Spleen (tissue), 11 donors: ENCODE measurements at regions not wholly inside any gene's neighbourhood (a gene's known extent, or its start where the extent isn't known, plus 50 kb on each side); places are given as distances from the start of the nearest gene placed in this dataset.

Experiments
- DNase-seq: peaks from one replicate; pipeline ENCODE4 v3.0.0-alpha.2; 2020
- H3K27ac ChIP-seq, 8 donors: fragments of 200-600 bp; sonication (generic) in 7 of 8; 1 replicate in 4 of 8; 2 replicates in 4 of 8; pipeline versions ENCODE4 v1.5.0 to v1.8.0; 2016 to 2021; ENCODE audit warnings: inconsistent platforms in 4 of 8, mild to moderate bottlenecking in 4 of 8, moderate library complexity in 1 of 8
- H3K27me3 ChIP-seq, 7 donors: fragments of 200-600 bp; sonication (generic) in 6 of 7; replicated peaks in 1 of 7; 1 replicate in 4 of 7; 2 replicates in 3 of 7; pipeline versions ENCODE4 v1.5.0 to v1.8.0; 2016 to 2021; ENCODE audit warnings: inconsistent platforms in 3 of 7, mild to moderate bottlenecking in 1 of 7
- H3K36me3 ChIP-seq, 6 donors: fragments of 200-600 bp; sonication (generic) in 5 of 6; 1 replicate in 4 of 6; 2 replicates in 2 of 6; pipeline versions ENCODE4 v1.5.0 to v1.8.0; 2016 to 2021; ENCODE audit warnings: inconsistent platforms in 2 of 6
- H3K4me1 ChIP-seq, 6 donors: fragments of 200-600 bp; sonication (generic) in 5 of 6; 1 replicate in 3 of 6; 2 replicates in 3 of 6; pipeline versions ENCODE4 v1.5.0 to v1.8.0; 2016 to 2021; ENCODE audit warnings: inconsistent platforms in 3 of 6
- H3K4me3 ChIP-seq, 8 donors: fragments of 200-600 bp; sonication (generic) in 7 of 8; 1 replicate in 4 of 8; 2 replicates in 4 of 8; pipeline versions ENCODE4 v1.5.0 to v1.8.0; 2016 to 2021; ENCODE audit warnings: inconsistent platforms in 4 of 8, mild to moderate bottlenecking in 4 of 8, moderate library complexity in 2 of 8
- H3K9me3 ChIP-seq, 8 donors: fragments of 200-600 bp; sonication (generic) in 7 of 8; 1 replicate in 4 of 8; 2 replicates in 4 of 8; pipeline versions ENCODE4 v1.5.0 to v1.8.0; 2016 to 2021; ENCODE audit warnings: inconsistent platforms in 4 of 8
- CTCF ChIP-seq, 11 experiments: fragments of 200-600 bp in 7 of 11; fragments of 450-650 bp in 4 of 11; sonication (generic) in 4 of 11; IDR thresholded peaks in 8 of 11; conservative IDR thresholded peaks in 3 of 11; 1 replicate in 7 of 11; 2 replicates in 4 of 11; pipeline versions ENCODE4 v1.4.0 to v1.8.0; 2016 to 2021; ENCODE audit warnings: antibody characterized with exemption in 11 of 11, inconsistent platforms in 4 of 11, mild to moderate bottlenecking in 1 of 11
- POLR2A ChIP-seq, 3 donors: fragments of 450-650 bp; IDR thresholded peaks; one replicate each; pipeline ENCODE4 v1.5.1; 2017; ENCODE audit warnings: antibody characterized with exemption in 3 of 3, mild to moderate bottlenecking in 1 of 3
- POLR2AphosphoS5 ChIP-seq, 3 donors: sonication (generic); formaldehyde crosslinking; IDR thresholded peaks; one replicate each; pipeline ENCODE4 v1.5.1; 2017; ENCODE audit warnings: antibody characterized with exemption in 3 of 3
- WGBS, 5 donors: extraction: QIAGEN DNeasy Blood & Tissue Kit in 3 of 5; methylation state at CpG; one replicate each; pipeline versions ENCODE4 v1.1.5 to v1.1.7; 2013 to 2018; 5-methylcytosine and 5-hydroxymethylcytosine counted together
- intact Hi-C: fragments of 100-400 bp; cut with DNase I; formaldehyde crosslinking; loops from one replicate; pipeline ENCODE4 v1.15.0; 2023; ENCODE audit warnings: low total_unique reads
- donor health status: healthy with polysubstance abuse.
- donor health status: DM: no; HTN: no; CAD: no; lungs with moderate emphysema.
- donor health status: DM: no; HTN: no; CAD: no.
- donor health status: Bipolar disorder and iron deficiency.
- donor health status: healthy.
- donor health status: DM: no; HTN: no; CAD: no.
- donor health status: DM: yes; HTN: yes; CAD: no.

DNA sequence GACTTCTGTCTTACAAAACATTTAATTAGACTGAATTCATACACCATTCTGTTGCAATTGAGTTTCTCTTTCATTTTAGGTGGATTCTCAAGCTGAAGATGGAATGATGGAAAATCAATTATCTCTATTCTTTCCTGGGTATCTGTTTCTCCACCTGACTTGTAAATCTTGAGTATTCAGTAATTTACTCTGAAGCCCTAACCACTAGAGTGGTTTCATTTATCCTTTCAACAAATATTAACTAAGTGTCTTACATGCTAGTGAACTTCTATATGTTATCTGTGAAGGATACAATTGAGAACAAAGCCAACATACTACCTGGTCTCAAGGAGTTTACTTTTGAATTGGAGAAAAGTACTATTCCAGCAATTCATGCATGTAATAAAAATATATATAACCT, 94.1 kb upstream of the ZNF804A start:
- DNase-seq, result no peak
- no peak for TF ChIP-seq POLR2AphosphoS5 (IDR thresholded peaks at IDR 0.05)
- no peak for TF ChIP-seq POLR2A (IDR thresholded peaks at IDR 0.05)
- no peak for TF ChIP-seq CTCF (IDR thresholded peaks at IDR 0.05 in 8 of 11, conservative IDR thresholded peaks at IDR 0.05 in 3 of 11)
- H3K9me3 ChIP-seq, result no peaks in the 10 kb centered on the region
- no peaks in the 10 kb centered on the region for H3K4me1 ChIP-seq
- no peak overlapping the region for H3K4me3 ChIP-seq
- no peak overlapping the region for H3K27ac ChIP-seq
- H3K36me3 ChIP-seq, result no peaks in the 10 kb centered on the region
- no peaks in the 10 kb centered on the region for H3K27me3 ChIP-seq
- intact Hi-C loops, result no loop called here

DNA sequence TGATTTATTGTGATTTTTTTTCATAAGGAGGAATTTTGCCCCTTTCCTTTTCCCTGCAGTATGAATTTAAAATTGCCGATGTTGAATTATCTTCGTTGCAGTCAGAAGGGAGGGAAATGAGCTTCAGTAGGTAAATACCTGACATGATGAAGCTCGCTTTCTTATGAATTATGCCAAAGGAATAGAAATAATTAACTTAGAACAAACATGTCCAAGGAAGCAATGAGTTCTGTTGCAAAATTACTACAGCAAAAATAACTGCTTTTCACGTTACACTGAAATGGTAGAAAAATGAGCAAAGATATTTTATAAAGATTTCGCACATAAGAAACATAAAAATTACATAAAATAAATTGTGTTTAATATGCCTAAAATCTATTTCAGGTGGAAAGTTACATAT, 91.1 kb upstream of the ZNF804A start:
- H3K4me1 ChIP-seq, result no peaks in the 10 kb centered on the region
- intact Hi-C loops, result no loop called here
- no peaks in the 10 kb centered on the region for H3K27me3 ChIP-seq
- H3K36me3 ChIP-seq, result no peaks in the 10 kb centered on the region
- WGBS, 5 donors, result 87 to 94% (median 89%) methylated on average over 5 of the region's 5 CpGs
- peaks cover 0 to 5% (median 0%) of the 10 kb centered on the region in 8 donors for H3K9me3 ChIP-seq
- TF ChIP-seq POLR2A (IDR thresholded peaks at IDR 0.05), result no peak
- H3K4me3 ChIP-seq, result no peak overlapping the region
- DNase-seq, result no peak
- no peak overlapping the region for H3K27ac ChIP-seq

GRCh38 chr2:184517402-184517801, 80.9 kb upstream of the ZNF804A start:
- DNase-seq, result no peak
- Histone ChIP-seq H3K36me3 (no peaks in the 10 kb centered on the region), H3K4me3 (no peak overlapping the region), H3K9me3 (peaks cover 0 to 13% (median 0%) of the 10 kb centered on the region in 8 donors), H3K4me1 (no peaks in the 10 kb centered on the region), H3K27ac (no peak overlapping the region), H3K27me3 (no peaks in the 10 kb centered on the region)
- TF ChIP-seq POLR2A (IDR thresholded peaks at IDR 0.05), result no peak
- no peak for TF ChIP-seq CTCF (IDR thresholded peaks at IDR 0.05 in 8 of 11, conservative IDR thresholded peaks at IDR 0.05 in 3 of 11)
- TF ChIP-seq POLR2AphosphoS5 (IDR thresholded peaks at IDR 0.05), result no peak
- intact Hi-C loops, result no loop called here
- 66 to 84% (median 73%) methylated on average over 1 of the region's 1 CpG for WGBS, 5 donors

- 52 to 78% (median 65%) methylated on average over 1 of the region's 1 CpG for WGBS, 5 donors
- Histone ChIP-seq H3K27me3 (no peaks in the 10 kb centered on the region), H3K9me3 (peaks cover 0 to 19% (median 10%) of the 10 kb centered on the region in 8 donors), H3K4me1 (no peaks in the 10 kb centered on the region), H3K27ac (no peak overlapping the region), H3K4me3 (no peak overlapping the region), H3K36me3 (no peaks in the 10 kb centered on the region)
- intact Hi-C loops, result no loop called here
- no peak for DNase-seq
- TF ChIP-seq POLR2AphosphoS5 (IDR thresholded peaks at IDR 0.05) (no peak), POLR2A (IDR thresholded peaks at IDR 0.05) (no peak), CTCF (IDR thresholded peaks at IDR 0.05 in 8 of 11, conservative IDR thresholded peaks at IDR 0.05 in 3 of 11) (no peak)
These were observed 77.9 kb upstream of the ZNF804A start for GRCh38 chr2:184520441-184520840.

DNA sequence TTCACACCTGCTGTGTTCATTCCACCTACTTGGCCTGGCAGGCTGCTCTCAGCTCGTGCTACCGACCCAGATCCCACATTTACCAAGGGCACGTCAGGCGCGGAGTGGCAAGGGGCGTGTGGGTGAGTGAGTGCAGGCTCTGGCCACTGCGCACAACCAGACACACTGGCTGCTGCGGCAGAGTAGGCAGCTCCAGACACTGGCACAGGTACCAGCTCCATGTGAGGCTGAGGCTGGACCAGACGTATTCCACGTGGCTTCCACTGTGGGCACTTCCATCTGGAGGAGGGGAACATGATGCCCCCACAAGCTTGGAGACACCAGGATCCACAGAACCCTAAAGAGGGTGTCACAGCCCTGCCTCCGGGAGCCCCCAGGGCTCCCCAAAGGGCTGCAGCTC, 74.6 kb upstream of the ZNF804A start:
- intact Hi-C loops, result no loop called here
- TF ChIP-seq POLR2A (IDR thresholded peaks at IDR 0.05), result no peak
- 85 to 92% (median 91%) methylated on average over 9 to 11 of the region's 11 CpGs for WGBS, 5 donors
- no peaks in the 10 kb centered on the region for H3K27me3 ChIP-seq
- H3K4me3 ChIP-seq, result no peak overlapping the region
- DNase-seq, result no peak
- H3K4me1 ChIP-seq, result no peaks in the 10 kb centered on the region
- no peak overlapping the region for H3K27ac ChIP-seq
- H3K36me3 ChIP-seq, result no peaks in the 10 kb centered on the region
- H3K9me3 ChIP-seq, result peaks cover 5 to 47% (median 32%) of the 10 kb centered on the region in 8 donors
